ENCODE measurements at regions not wholly inside any gene's neighbourhood (a gene's known extent, or its start where the extent isn't known, plus 50 kb on each side); places are given as distances from the start of the nearest gene placed in this dataset.

- no peak overlapping the region for H3K4me3 ChIP-seq (replicated peaks in 1 of 2; ENCODE audit: low read depth in 2 of 2, low read length in 2 of 2)
- no peak for TF ChIP-seq CTCF (IDR thresholded peaks at IDR 0.05; ENCODE audit: low read depth, low read length)
Measured at GRCh38 chr3:20583648-20584047, 397.6 kb upstream of the SGO1 start.

GRCh38 chr3:20576228-20576627 is 390.2 kb upstream of the SGO1 start:
- no peak overlapping the region for H3K4me3 ChIP-seq (replicated peaks in 1 of 2; ENCODE audit: low read depth in 2 of 2, low read length in 2 of 2)
- TF ChIP-seq CTCF (IDR thresholded peaks at IDR 0.05; ENCODE audit: low read depth, low read length) = no peak
- DNase-seq (ENCODE audit: low read depth in 2 of 2) = peak in 1 of 2 donors; percentile 8

More at GRCh38 chr3:20583648-20584047, 397.6 kb upstream of the SGO1 start:
- DNase-seq (ENCODE audit: low read depth in 2 of 2) = no peak

- DNase-seq (ENCODE audit: low read depth in 2 of 2) = peak; percentile 64 to 78
- TF ChIP-seq CTCF (IDR thresholded peaks at IDR 0.05; ENCODE audit: low read depth, low read length) = no peak
- no peak overlapping the region for H3K4me3 ChIP-seq (replicated peaks in 1 of 2; ENCODE audit: low read depth in 2 of 2, low read length in 2 of 2)
Measured at GRCh38 chr3:20575146-20575545, 389.1 kb upstream of the SGO1 start.

- peak; percentile 66 to 79 for DNase-seq (ENCODE audit: low read depth in 2 of 2)
- H3K4me3 ChIP-seq (replicated peaks in 1 of 2; ENCODE audit: low read depth in 2 of 2, low read length in 2 of 2) = no peak overlapping the region
- TF ChIP-seq CTCF (IDR thresholded peaks at IDR 0.05; ENCODE audit: low read depth, low read length) = no peak
Measured at GRCh38 chr3:20574746-20575145, 388.7 kb upstream of the SGO1 start.

- DNase-seq (ENCODE audit: low read depth in 2 of 2) = peak; percentile 44 to 63
- TF ChIP-seq CTCF (IDR thresholded peaks at IDR 0.05; ENCODE audit: low read depth, low read length) = no peak
- H3K4me3 ChIP-seq (replicated peaks in 1 of 2; ENCODE audit: low read depth in 2 of 2, low read length in 2 of 2) = no peak overlapping the region
Measured at GRCh38 chr3:20573175-20573574, 387.2 kb upstream of the SGO1 start.

- DNase-seq (ENCODE audit: low read depth in 2 of 2) = no peak
- no peak for TF ChIP-seq CTCF (IDR thresholded peaks at IDR 0.05; ENCODE audit: low read depth, low read length)
- no peak overlapping the region for H3K4me3 ChIP-seq (replicated peaks in 1 of 2; ENCODE audit: low read depth in 2 of 2, low read length in 2 of 2)
Measured at GRCh38 chr3:20572473-20572872, 386.5 kb upstream of the SGO1 start.

GRCh38 chr3:20569310-20569709 is 383.3 kb upstream of the SGO1 start:
- no peak for TF ChIP-seq CTCF (IDR thresholded peaks at IDR 0.05; ENCODE audit: low read depth, low read length)
- H3K4me3 ChIP-seq (replicated peaks in 1 of 2; ENCODE audit: low read depth in 2 of 2, low read length in 2 of 2) = no peak overlapping the region
- DNase-seq (ENCODE audit: low read depth in 2 of 2) = no peak

Measured in cardiac fibroblast (primary cell).